ENCODE measurements at regions not wholly inside any gene's neighbourhood (a gene's known extent, or its start where the extent isn't known, plus 50 kb on each side); places are given as distances from the start of the nearest gene placed in this dataset.
"Not testable (repeated sequence)": the region's sequence is repeated elsewhere in the genome, so short reads cannot be mapped to it uniquely, and the experiment has no call there.

DNA sequence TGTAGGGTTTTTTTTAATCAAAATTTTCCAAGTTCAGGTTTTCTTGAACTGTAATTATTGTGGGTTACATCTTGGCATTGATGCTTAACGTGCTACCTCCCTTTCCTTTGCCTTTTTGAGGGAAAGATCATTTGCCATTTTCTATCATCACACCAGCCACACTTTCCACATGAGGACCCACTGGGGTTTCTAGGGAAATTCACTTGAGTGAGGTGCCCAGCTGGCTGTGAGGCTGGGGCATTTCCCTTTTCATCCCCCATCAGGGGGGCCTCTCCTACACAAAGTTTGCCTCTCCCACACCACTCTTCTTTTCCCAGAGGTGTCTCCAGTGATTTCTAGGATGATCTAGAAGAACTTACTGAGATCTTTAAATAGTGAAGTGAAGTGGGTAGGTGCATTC lies 335.7 kb downstream of the BMP4 start:
- no peaks in the 10 kb centered on the region for H3K9me2 ChIP-seq (ENCODE audit: insufficient read depth)
- no peaks in the 10 kb centered on the region for H3K9me3 ChIP-seq (ENCODE audit: insufficient read depth, low read depth)
- ChIA-PET CTCF (no interaction called here), POLR2A (ENCODE audit: unreplicated experiment) (no interaction called here)
- no peaks in the 10 kb centered on the region for H3F3A ChIP-seq (ENCODE audit: insufficient read depth, low read depth)
- H3K36me3 ChIP-seq (ENCODE audit: low read depth): no peaks in the 10 kb centered on the region
- no TSS peak for BruUV-seq (replicated peaks)
- no peak overlapping the region for H3K4me2 ChIP-seq
- intact Hi-C loops (cut with micrococcal nuclease; ENCODE audit: unreplicated experiment): no loop called here
- 0 out of 2 replicates have a peak, but pooled peaks cover 10% of the 10 kb centered on the region for H3K4me1 ChIP-seq (replicated peaks; ENCODE audit: insufficient read depth)
- no peaks in the 10 kb centered on the region for H3K79me2 ChIP-seq (ENCODE audit: low read depth)
- no peaks in the 10 kb centered on the region for H4K20me1 ChIP-seq (ENCODE audit: insufficient read depth)
- no peak for DNase-seq
- no peak overlapping the region for H2AFZ ChIP-seq
- no peak overlapping the region for H3K4me3 ChIP-seq
- no peaks in the 10 kb centered on the region for H3K27me3 ChIP-seq (ENCODE audit: insufficient read depth, low read depth)
- no peak overlapping the region for H3K27ac ChIP-seq
- TF ChIP-seq EZH2 (IDR thresholded peaks at IDR 0.05; ENCODE audit: low read depth): no peak
- TF ChIP-seq, protein P1, sequence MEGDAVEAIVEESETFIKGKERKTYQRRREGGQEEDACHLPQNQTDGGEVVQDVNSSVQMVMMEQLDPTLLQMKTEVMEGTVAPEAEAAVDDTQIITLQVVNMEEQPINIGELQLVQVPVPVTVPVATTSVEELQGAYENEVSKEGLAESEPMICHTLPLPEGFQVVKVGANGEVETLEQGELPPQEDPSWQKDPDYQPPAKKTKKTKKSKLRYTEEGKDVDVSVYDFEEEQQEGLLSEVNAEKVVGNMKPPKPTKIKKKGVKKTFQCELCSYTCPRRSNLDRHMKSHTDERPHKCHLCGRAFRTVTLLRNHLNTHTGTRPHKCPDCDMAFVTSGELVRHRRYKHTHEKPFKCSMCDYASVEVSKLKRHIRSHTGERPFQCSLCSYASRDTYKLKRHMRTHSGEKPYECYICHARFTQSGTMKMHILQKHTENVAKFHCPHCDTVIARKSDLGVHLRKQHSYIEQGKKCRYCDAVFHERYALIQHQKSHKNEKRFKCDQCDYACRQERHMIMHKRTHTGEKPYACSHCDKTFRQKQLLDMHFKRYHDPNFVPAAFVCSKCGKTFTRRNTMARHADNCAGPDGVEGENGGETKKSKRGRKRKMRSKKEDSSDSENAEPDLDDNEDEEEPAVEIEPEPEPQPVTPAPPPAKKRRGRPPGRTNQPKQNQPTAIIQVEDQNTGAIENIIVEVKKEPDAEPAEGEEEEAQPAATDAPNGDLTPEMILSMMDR (conservative IDR thresholded peaks at IDR 0.05): no peak

DNA sequence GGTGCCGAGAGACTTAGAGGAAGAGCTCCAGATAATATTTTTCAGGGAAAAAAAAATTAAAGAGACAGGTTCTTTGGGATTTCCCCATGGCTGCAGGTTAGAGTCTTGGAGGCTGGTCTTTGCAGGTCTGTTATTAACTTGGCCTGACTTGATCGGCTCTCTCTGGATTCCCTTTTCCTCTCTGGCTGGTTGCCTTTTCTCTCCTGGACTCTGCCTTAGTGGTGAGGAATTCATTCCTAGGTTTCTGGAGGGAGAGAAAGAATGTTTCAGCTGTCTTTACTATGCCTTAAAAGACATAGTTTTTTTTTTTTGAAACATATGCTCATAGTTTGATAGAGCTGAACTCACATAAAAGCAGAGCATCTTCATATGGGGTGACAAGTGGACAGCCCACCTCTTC lies 336.3 kb downstream of the BMP4 start:
- Histone ChIP-seq H3K4me1 (replicated peaks; ENCODE audit: insufficient read depth) (0 out of 2 replicates have a peak, but pooled peaks cover 10% of the 10 kb centered on the region), H3K27ac (no peak overlapping the region), H2AFZ (no peak overlapping the region), H3K4me3 (no peak overlapping the region), H3K9me2 (ENCODE audit: insufficient read depth) (no peaks in the 10 kb centered on the region), H3K9me3 (ENCODE audit: insufficient read depth, low read depth) (no peaks in the 10 kb centered on the region), H3K27me3 (ENCODE audit: insufficient read depth, low read depth) (no peaks in the 10 kb centered on the region), H4K20me1 (ENCODE audit: insufficient read depth) (no peaks in the 10 kb centered on the region), H3K4me2 (no peak overlapping the region), H3K79me2 (ENCODE audit: low read depth) (no peaks in the 10 kb centered on the region), H3F3A (ENCODE audit: insufficient read depth, low read depth) (no peaks in the 10 kb centered on the region), H3K36me3 (ENCODE audit: low read depth) (no peaks in the 10 kb centered on the region)
- BruUV-seq (replicated peaks): no TSS peak
- TF ChIP-seq, protein P1 (conservative IDR thresholded peaks at IDR 0.05): no peak
- TF ChIP-seq EZH2 (IDR thresholded peaks at IDR 0.05; ENCODE audit: low read depth): no peak
- intact Hi-C loops (cut with micrococcal nuclease; ENCODE audit: unreplicated experiment): no loop called here
- ChIA-PET CTCF (no interaction called here), POLR2A (ENCODE audit: unreplicated experiment) (no interaction called here)
- no peak for DNase-seq

DNA sequence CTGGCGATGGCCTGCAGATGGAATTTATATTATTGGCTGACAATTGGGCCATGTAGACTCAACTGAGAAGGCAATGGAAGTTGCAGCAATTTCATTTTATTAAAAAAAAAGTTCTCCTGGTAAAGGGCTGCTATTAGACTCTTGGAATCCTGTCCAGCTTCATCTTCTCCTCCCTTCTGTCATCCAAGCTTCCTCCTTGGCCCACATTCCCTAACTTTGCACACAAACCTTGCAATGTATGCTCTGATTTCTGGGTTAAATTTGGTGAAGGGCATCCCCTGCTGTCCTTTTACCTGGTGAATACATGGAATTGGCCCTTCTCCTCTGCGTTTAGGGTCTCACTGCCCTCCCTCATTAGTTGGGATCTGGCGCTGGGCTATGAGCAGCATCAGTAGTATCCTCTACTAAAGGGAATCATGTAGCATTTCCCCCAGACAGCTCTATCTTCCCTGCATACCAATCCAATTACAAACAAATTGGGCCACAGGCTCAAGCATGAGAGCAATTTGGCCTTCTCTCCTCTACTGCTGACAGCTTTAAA lies 336.9 kb downstream of the BMP4 start:
- intact Hi-C loops (cut with micrococcal nuclease; ENCODE audit: unreplicated experiment): no loop called here
- peak in 1 of 2 experiments; percentile 47 for DNase-seq
- H4K20me1 ChIP-seq (ENCODE audit: insufficient read depth): no peaks in the 10 kb centered on the region
- no peaks in the 10 kb centered on the region for H3K36me3 ChIP-seq (ENCODE audit: low read depth)
- no peaks in the 10 kb centered on the region for H3K9me2 ChIP-seq (ENCODE audit: insufficient read depth)
- H3K27ac ChIP-seq: no peak overlapping the region
- no peaks in the 10 kb centered on the region for H3K27me3 ChIP-seq (ENCODE audit: insufficient read depth, low read depth)
- no peak overlapping the region for H3K4me3 ChIP-seq
- BruUV-seq (replicated peaks): no TSS peak
- H2AFZ ChIP-seq: no peak overlapping the region
- TF ChIP-seq, protein P1 (conservative IDR thresholded peaks at IDR 0.05): no peak
- TF ChIP-seq EZH2 (IDR thresholded peaks at IDR 0.05; ENCODE audit: low read depth): no peak
- no peaks in the 10 kb centered on the region for H3K79me2 ChIP-seq (ENCODE audit: low read depth)
- CTCF ChIA-PET: no interaction called here
- POLR2A ChIA-PET (ENCODE audit: unreplicated experiment): interaction anchor here (0.6 kb wide), 1 partner anchor 176 kb away, joined by 4 read pairs; no protein-coding TSS in a partner anchor
- H3K9me3 ChIP-seq (ENCODE audit: insufficient read depth, low read depth): no peaks in the 10 kb centered on the region
- H3K4me2 ChIP-seq: no peak overlapping the region
- H3F3A ChIP-seq (ENCODE audit: insufficient read depth, low read depth): no peaks in the 10 kb centered on the region
- peaks cover 11% of the 10 kb centered on the region; the same call in 1 of the 2 replicates for H3K4me1 ChIP-seq (replicated peaks; ENCODE audit: insufficient read depth)

DNA sequence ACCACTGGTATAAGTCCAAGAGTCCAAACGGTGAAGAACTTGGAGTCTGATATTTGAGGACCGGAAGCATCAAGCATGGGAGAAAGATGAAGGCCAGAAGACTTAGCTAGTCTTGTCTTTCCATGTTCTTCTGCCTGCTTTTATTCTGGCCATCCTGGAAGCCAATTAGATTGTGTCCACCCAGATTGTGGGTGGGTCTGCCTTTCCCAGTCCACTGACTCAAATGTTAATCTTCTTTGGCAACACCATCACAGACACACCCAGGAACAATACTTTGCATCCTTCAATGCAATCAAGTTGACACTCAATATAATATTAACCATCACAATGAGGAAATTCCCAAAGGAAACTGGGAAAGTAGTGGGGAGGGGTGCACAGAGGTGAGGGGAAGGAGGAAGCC lies 340.1 kb downstream of the BMP4 start:
- H3K9me3 ChIP-seq (ENCODE audit: insufficient read depth, low read depth); H3K4me2 ChIP-seq; BruUV-seq (replicated peaks); H3K4me3 ChIP-seq; H3F3A ChIP-seq (ENCODE audit: insufficient read depth, low read depth); H3K36me3 ChIP-seq (ENCODE audit: low read depth); H2AFZ ChIP-seq; H3K27ac ChIP-seq; H4K20me1 ChIP-seq (ENCODE audit: insufficient read depth); H3K9me2 ChIP-seq (ENCODE audit: insufficient read depth); intact Hi-C loops (cut with micrococcal nuclease; ENCODE audit: unreplicated experiment); POLR2A ChIA-PET (ENCODE audit: unreplicated experiment); H3K27me3 ChIP-seq (ENCODE audit: insufficient read depth, low read depth); H3K79me2 ChIP-seq (ENCODE audit: low read depth); DNase-seq: not testable (repeated sequence)
- CTCF ChIA-PET: interaction anchor here (0.5 kb wide), 1 partner anchor 1254 kb away, joined by 5 read pairs; no protein-coding TSS in a partner anchor
- H3K4me1 ChIP-seq (replicated peaks; ENCODE audit: insufficient read depth): peaks cover 27% of the 10 kb centered on the region
